OCI-LY3 (cell line): ENCODE measurements at regions not wholly inside any gene's neighbourhood (a gene's known extent, or its start where the extent isn't known, plus 50 kb on each side); places are given as distances from the start of the nearest gene placed in this dataset.

Experiments used
- CTCF ChIP-seq: fragments of 200-600, 300-600 bp; sonication (generic); IDR thresholded peaks from 2 replicates; pipeline ENCODE4 v1.5.1; 2014; ENCODE audit warnings: antibody characterized with exemption, low read length, low read depth
- EZH2phosphoT487 ChIP-seq: fragments of 200-600 bp; shearing (Covaris generic); IDR thresholded peaks from 2 replicates; pipeline ENCODE4 v1.6.1; 2018; ENCODE audit warnings: antibody characterized with exemption, mixed run types, low read depth

- TF ChIP-seq CTCF: no peak
- TF ChIP-seq EZH2phosphoT487: no peak
Measured at GRCh38 chr10:121112136-121112535, 261.0 kb downstream of the WDR11 start.
